IMR-90 (cell line): ENCODE measurements at regions not wholly inside any gene's neighbourhood (a gene's known extent, or its start where the extent isn't known, plus 50 kb on each side); places are given as distances from the start of the nearest gene placed in this dataset.

Experiments used
- ATAC-seq: fragments of 200-7000 bp; cut with Tn5 transposase; 2 replicates; pipeline ENCODE4 v1.9.1; 2020; ENCODE audit warnings: low read depth, mild to moderate bottlenecking, moderate library complexity
- BruUV-seq: library from RNA; stranded (reverse); fragments of 400-500 nt; replicated peaks from 2 replicates; lab custom pipeline; 2021; lab: Mats Ljungman, UMichigan
- CTCF ChIA-PET: fragments of 300-600 bp; formaldehyde crosslinking; extraction: SDS; loops from one replicate; lab custom pipeline; 2021; ENCODE audit warnings: antibody characterized with exemption; lab: Yijun Ruan, JAX
- POLR2A ChIA-PET: fragments of 300-600 bp; sonication (Branson Sonifier 250); formaldehyde crosslinking; loops from one replicate; lab custom pipeline; 2022; ENCODE audit warnings: antibody characterized with exemption; ENCODE audit not compliant: unreplicated experiment; lab: Charles Lee
- DNase-seq: peaks from one replicate; pipeline ENCODE4 v3.0.0; 2013
- H2AFZ ChIP-seq: replicated peaks from 2 replicates; pipeline ENCODE3; 2013; ENCODE audit warnings: low read length, mild to moderate bottlenecking; ENCODE audit not compliant: poor library complexity
- H2AK5ac ChIP-seq: 2 replicates; pipeline ENCODE4 v1.6.1; 2013; ENCODE audit warnings: low read depth, low read length, inconsistent platforms
- H2AK9ac ChIP-seq: replicated peaks from 2 replicates; pipeline ENCODE3; 2013; ENCODE audit warnings: mild to moderate bottlenecking, low read depth, low read length, moderate library complexity; ENCODE audit not compliant: poor library complexity
- H2BK120ac ChIP-seq: 2 replicates; pipeline ENCODE4 v1.6.1; 2013; ENCODE audit warnings: low read depth, low read length, inconsistent platforms
- H2BK15ac ChIP-seq: 3 replicates; pipeline ENCODE4 v1.6.1; 2013; ENCODE audit warnings: low read depth, low read length, inconsistent platforms
- H2BK20ac ChIP-seq: 2 replicates; pipeline ENCODE4 v1.6.1; 2013; ENCODE audit warnings: low read depth, mild to moderate bottlenecking, inconsistent platforms, low read length, moderate library complexity
- H2BK5ac ChIP-seq: 2 replicates; pipeline ENCODE4 v1.6.1; 2013; ENCODE audit warnings: mild to moderate bottlenecking, low read depth, low read length, inconsistent platforms; ENCODE audit not compliant: poor library complexity, severe bottlenecking
- H3K14ac ChIP-seq: replicated peaks from 2 replicates; pipeline ENCODE4 v1.6.1; 2013; ENCODE audit warnings: low read depth, low read length, inconsistent platforms
- H3K18ac ChIP-seq: 2 replicates; pipeline ENCODE4 v1.6.1; 2013; ENCODE audit warnings: low read depth, low read length, control low read depth
- H3K23ac ChIP-seq: 2 replicates; pipeline ENCODE4 v1.6.1; 2013; ENCODE audit warnings: low read depth, low read length, inconsistent platforms
- H3K27ac ChIP-seq: 2 replicates; pipeline ENCODE4 v1.5.1; 2013; ENCODE audit warnings: mild to moderate bottlenecking, control low read depth, low read length; ENCODE audit not compliant: insufficient read depth
- H3K27me3 ChIP-seq: 2 replicates; pipeline ENCODE4 v1.6.1; 2013; ENCODE audit warnings: low read length; ENCODE audit not compliant: control insufficient read depth, insufficient read depth
- H3K36me3 ChIP-seq: 2 replicates; pipeline ENCODE4 v1.6.1; 2013; ENCODE audit warnings: low read length, mixed read lengths; ENCODE audit not compliant: control insufficient read depth, insufficient read depth
- H3K4ac ChIP-seq: 2 replicates; pipeline ENCODE4 v1.6.1; 2013; ENCODE audit warnings: low read depth, low read length, inconsistent platforms
- H3K4me1 ChIP-seq: 2 replicates; pipeline ENCODE4 v1.6.1; 2013; ENCODE audit warnings: low read length, mixed read lengths; ENCODE audit not compliant: control insufficient read depth, insufficient read depth
- H3K4me2 ChIP-seq: 2 replicates; pipeline ENCODE4 v1.6.1; 2013; ENCODE audit warnings: low read depth, mild to moderate bottlenecking, control low read depth, low read length, moderate library complexity
- H3K4me3 ChIP-seq: 2 replicates; pipeline ENCODE4 v1.5.1; 2013; ENCODE audit warnings: low read depth, mild to moderate bottlenecking, control low read depth, low read length, moderate library complexity; ENCODE audit not compliant: insufficient read depth
- H3K56ac ChIP-seq: 2 replicates; pipeline ENCODE4 v1.6.1; 2013; ENCODE audit warnings: low read length, inconsistent platforms; ENCODE audit not compliant: insufficient read depth; ENCODE audit errors: extremely low read depth
- H3K79me1 ChIP-seq, 2 experiments: 2 replicates each; pipeline ENCODE4 v1.6.1; 2013; ENCODE audit warnings: low read length in 2 of 2, inconsistent platforms in 1 of 2, low read depth in 1 of 2
- H3K9ac ChIP-seq: 2 replicates; pipeline ENCODE4 v1.6.1; 2013; ENCODE audit warnings: low read depth, low read length, control low read depth
- H3K9me1 ChIP-seq: 2 replicates; pipeline ENCODE4 v1.6.1; 2013; ENCODE audit warnings: low read length, inconsistent platforms; ENCODE audit not compliant: insufficient read depth
- H3K9me3 ChIP-seq: 2 replicates; pipeline ENCODE4 v1.6.1; 2013; ENCODE audit warnings: low read length; ENCODE audit not compliant: control insufficient read depth, insufficient read depth
- H4K20me1 ChIP-seq: 2 replicates; pipeline ENCODE4 v1.6.1; 2013; ENCODE audit warnings: low read length, inconsistent platforms; ENCODE audit not compliant: insufficient read depth
- H4K5ac ChIP-seq: 2 replicates; pipeline ENCODE4 v1.6.1; 2013; ENCODE audit warnings: mild to moderate bottlenecking, low read depth, low read length, control low read depth
- H4K8ac ChIP-seq, 2 experiments: 2 replicates each; pipeline ENCODE4 v1.6.1; 2013; ENCODE audit warnings: low read depth in 2 of 2, low read length in 2 of 2, control low read depth in 1 of 2, inconsistent platforms in 1 of 2
- H4K91ac ChIP-seq: 2 replicates; pipeline ENCODE4 v1.6.1; 2013; ENCODE audit warnings: low read depth, low read length, inconsistent platforms; ENCODE audit not compliant: insufficient read depth
- BHLHE40 ChIP-seq: fragments of 150-350 bp; IDR thresholded peaks from 2 replicates; pipeline ENCODE4 v1.6.1; 2016; ENCODE audit warnings: mild to moderate bottlenecking, low read depth, low read length
- CHD1 ChIP-seq: IDR thresholded peaks from 2 replicates; pipeline ENCODE4 v1.6.1; 2012; ENCODE audit warnings: low read depth, low read length, improper control_type of control experiment
- MAZ ChIP-seq: IDR thresholded peaks from 2 replicates; pipeline ENCODE4 v1.6.1; 2012; ENCODE audit warnings: low read depth, mild to moderate bottlenecking, low read length, improper control_type of control experiment, moderate library complexity, borderline replicate concordance
- MXI1 ChIP-seq: IDR thresholded peaks from 2 replicates; pipeline ENCODE4 v1.6.1; 2012; ENCODE audit warnings: low read depth, mild to moderate bottlenecking, low read length, moderate library complexity, borderline replicate concordance
- RCOR1 ChIP-seq: IDR thresholded peaks from 2 replicates; pipeline ENCODE4 v1.6.1; 2012; ENCODE audit warnings: mild to moderate bottlenecking, low read length, improper control_type of control experiment; ENCODE audit not compliant: insufficient replicate concordance
- USF2 ChIP-seq: fragments of 150-350 bp; IDR thresholded peaks from 2 replicates; pipeline ENCODE4 v1.6.1; 2017; ENCODE audit warnings: mild to moderate bottlenecking, antibody characterized with exemption, low read length, low read depth
- WGBS, 2 experiments: methylation state at CpG; one replicate each; pipeline versions ENCODE4 v1.1.5 to v1.1.7; 2013; ENCODE audit warnings: missing lambda C conversion rate in 2 of 2; ENCODE audit not compliant: insufficient read length in 1 of 2; ENCODE audit errors: extremely low coverage in 2 of 2; 5-methylcytosine and 5-hydroxymethylcytosine counted together
- dilution Hi-C: fragments of 300-500 bp; cut with HindIII; formaldehyde crosslinking; loops from one replicate; pipeline ENCODE4 v1.14.3; 2018; ENCODE audit warnings: low sequenced_read_pairs; ENCODE audit not compliant: unreplicated experiment
- in situ Hi-C: fragments of 300-500 bp; cut with MboI; formaldehyde crosslinking; loops from 3 replicates; pipeline ENCODE4 v1.14.3; 2019; ENCODE audit warnings: low sequenced_read_pairs, inconsistent platforms, mixed read lengths
- intact Hi-C: fragments of 100-400 bp; cut with micrococcal nuclease; formaldehyde crosslinking; loops from 2 replicates; pipeline ENCODE4 v1.10.0; 2022
- TF ChIP-seq, protein P1 (sequence below): conservative IDR thresholded peaks from 2 replicates; pipeline ENCODE4 v1.5.1; 2012; ENCODE audit warnings: mild to moderate bottlenecking, low read depth, low read length, improper control_type of control experiment
- TF ChIP-seq, protein P2 (sequence below): fragments of 150-350 bp; IDR thresholded peaks from 2 replicates; pipeline ENCODE4 v1.6.1; 2016; ENCODE audit warnings: low read depth, mild to moderate bottlenecking, low read length, moderate library complexity, borderline replicate concordance

DNA sequence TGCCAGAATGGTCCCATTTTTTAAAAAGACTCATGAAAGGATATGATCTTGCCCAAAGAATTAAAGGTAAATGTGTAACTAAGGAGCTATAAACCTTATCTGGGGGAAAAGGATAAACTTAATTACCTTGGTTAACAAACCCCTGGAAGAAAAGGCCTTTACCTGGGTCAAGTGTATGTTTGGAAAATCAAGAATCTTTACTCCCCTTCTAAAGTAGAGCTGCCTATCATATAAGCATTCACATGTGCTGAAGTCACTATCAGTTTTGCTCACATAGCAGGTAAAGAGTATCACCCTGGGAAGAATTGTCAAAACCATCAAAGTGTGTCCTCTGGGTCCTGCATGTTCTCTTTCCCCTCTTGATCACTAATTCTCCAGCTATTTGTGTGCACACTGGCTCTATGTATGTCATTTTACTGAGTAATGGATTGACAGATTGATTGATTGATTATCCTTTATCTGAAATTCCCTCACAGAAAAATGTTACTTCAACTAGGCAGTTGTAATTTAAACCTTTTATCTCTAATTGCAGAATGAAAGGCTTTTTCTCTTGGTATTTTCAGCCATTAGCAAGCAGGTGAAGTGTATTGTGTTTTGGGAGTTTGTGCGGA, 199.4 kb downstream of the NOL4 start:
- in situ Hi-C loops, result no loop called here
- no peak overlapping the region for H3K18ac ChIP-seq
- no peak overlapping the region for H3K23ac ChIP-seq
- H3K36me3 ChIP-seq, result no peaks in the 10 kb centered on the region
- WGBS, 2 experiments, result no CpG with 5 or more reads among the region's 1 CpG
- BruUV-seq, result no TSS peak
- no peak overlapping the region for H3K4ac ChIP-seq
- H2AK9ac ChIP-seq, result no peak overlapping the region
- no peak overlapping the region for H3K9ac ChIP-seq
- no peak overlapping the region for H4K5ac ChIP-seq
- no peak overlapping the region for H4K8ac ChIP-seq
- TF ChIP-seq USF2 (no peak), RCOR1 (no peak), MXI1 (no peak), CHD1 (no peak), MAZ (no peak), BHLHE40 (no peak)
- TF ChIP-seq, protein P1, sequence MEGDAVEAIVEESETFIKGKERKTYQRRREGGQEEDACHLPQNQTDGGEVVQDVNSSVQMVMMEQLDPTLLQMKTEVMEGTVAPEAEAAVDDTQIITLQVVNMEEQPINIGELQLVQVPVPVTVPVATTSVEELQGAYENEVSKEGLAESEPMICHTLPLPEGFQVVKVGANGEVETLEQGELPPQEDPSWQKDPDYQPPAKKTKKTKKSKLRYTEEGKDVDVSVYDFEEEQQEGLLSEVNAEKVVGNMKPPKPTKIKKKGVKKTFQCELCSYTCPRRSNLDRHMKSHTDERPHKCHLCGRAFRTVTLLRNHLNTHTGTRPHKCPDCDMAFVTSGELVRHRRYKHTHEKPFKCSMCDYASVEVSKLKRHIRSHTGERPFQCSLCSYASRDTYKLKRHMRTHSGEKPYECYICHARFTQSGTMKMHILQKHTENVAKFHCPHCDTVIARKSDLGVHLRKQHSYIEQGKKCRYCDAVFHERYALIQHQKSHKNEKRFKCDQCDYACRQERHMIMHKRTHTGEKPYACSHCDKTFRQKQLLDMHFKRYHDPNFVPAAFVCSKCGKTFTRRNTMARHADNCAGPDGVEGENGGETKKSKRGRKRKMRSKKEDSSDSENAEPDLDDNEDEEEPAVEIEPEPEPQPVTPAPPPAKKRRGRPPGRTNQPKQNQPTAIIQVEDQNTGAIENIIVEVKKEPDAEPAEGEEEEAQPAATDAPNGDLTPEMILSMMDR, result no peak
- TF ChIP-seq, protein P2, sequence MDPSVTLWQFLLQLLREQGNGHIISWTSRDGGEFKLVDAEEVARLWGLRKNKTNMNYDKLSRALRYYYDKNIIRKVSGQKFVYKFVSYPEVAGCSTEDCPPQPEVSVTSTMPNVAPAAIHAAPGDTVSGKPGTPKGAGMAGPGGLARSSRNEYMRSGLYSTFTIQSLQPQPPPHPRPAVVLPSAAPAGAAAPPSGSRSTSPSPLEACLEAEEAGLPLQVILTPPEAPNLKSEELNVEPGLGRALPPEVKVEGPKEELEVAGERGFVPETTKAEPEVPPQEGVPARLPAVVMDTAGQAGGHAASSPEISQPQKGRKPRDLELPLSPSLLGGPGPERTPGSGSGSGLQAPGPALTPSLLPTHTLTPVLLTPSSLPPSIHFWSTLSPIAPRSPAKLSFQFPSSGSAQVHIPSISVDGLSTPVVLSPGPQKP, result no peak
- H3K27ac ChIP-seq, result no peak overlapping the region
- no peak overlapping the region for H3K56ac ChIP-seq
- CTCF ChIA-PET, result interaction anchor here (0.6 kb wide), 1 partner anchor 257 kb away, joined by 3 read pairs; no protein-coding TSS in a partner anchor
- H3K4me2 ChIP-seq, result no peak overlapping the region
- H3K27me3 ChIP-seq, result no peaks in the 10 kb centered on the region
- no peaks in the 10 kb centered on the region for H3K9me1 ChIP-seq
- no peak overlapping the region for H3K4me3 ChIP-seq
- no peaks in the 10 kb centered on the region for H3K79me1 ChIP-seq
- no peak overlapping the region for H2BK15ac ChIP-seq
- ATAC-seq, result no peak
- no peak overlapping the region for H2AFZ ChIP-seq
- H2AK5ac ChIP-seq, result no peak overlapping the region
- H2BK20ac ChIP-seq, result no peak overlapping the region
- dilution Hi-C loops, result no loop called here
- H4K20me1 ChIP-seq, result no peaks in the 10 kb centered on the region
- no peak overlapping the region for H2BK5ac ChIP-seq
- no peaks in the 10 kb centered on the region; the same call in 1 of the 2 replicates for H3K9me3 ChIP-seq
- H3K14ac ChIP-seq, result no peak overlapping the region
- H4K91ac ChIP-seq, result no peak overlapping the region
- intact Hi-C loops, result no loop called here
- no peak for DNase-seq
- POLR2A ChIA-PET, result no interaction called here
- no peak overlapping the region for H2BK120ac ChIP-seq
- no peaks in the 10 kb centered on the region for H3K4me1 ChIP-seq
